K562 (cell line): ENCODE measurements at regions not wholly inside any gene's neighbourhood (a gene's known extent, or its start where the extent isn't known, plus 50 kb on each side); places are given as distances from the start of the nearest gene placed in this dataset.

Source experiments
- ARHGAP35 ChIP-seq: fragments of 450-650 bp; IDR thresholded peaks from 2 replicates; pipeline ENCODE4 v1.6.1; 2018; ENCODE audit not compliant: partially characterized antibody
- FIP1L1 ChIP-seq: fragments of 200-400 bp; formaldehyde crosslinking; IDR thresholded peaks from 2 replicates; pipeline ENCODE4 v1.6.1; 2018; ENCODE audit warnings: mild to moderate bottlenecking, low read depth, low read length; ENCODE audit not compliant: poor library complexity, severe bottlenecking
- FUS ChIP-seq: fragments of 200-400 bp; formaldehyde crosslinking; optimal IDR thresholded peaks from 2 replicates; pipeline ENCODE3; 2017; ENCODE audit warnings: low read depth, low read length
- ZNF77 ChIP-seq: fragments of 250-450 bp; sonication (Bioruptor Pico); IDR thresholded peaks from 2 replicates; pipeline ENCODE4 v1.5.0; 2020
- TF ChIP-seq, protein P1 (sequence below), 2 experiments: fragments of 200-800 bp in 1 of 2; sonication (Bioruptor generic) in 1 of 2; sonication (generic) in 1 of 2; formaldehyde crosslinking in 1 of 2; IDR thresholded peaks in 1 of 2; conservative IDR thresholded peaks in 1 of 2; 2 replicates each; pipeline versions ENCODE4 v1.5.0 to v1.6.1; 2016 to 2020; ENCODE audit warnings: missing compliant biosample characterization in 1 of 2, missing genetic modification characterization in 1 of 2, missing genetic modification reagents in 1 of 2
- TF ChIP-seq, protein P2 (sequence below), 3 experiments: IDR thresholded peaks in 2 of 3; conservative IDR thresholded peaks in 1 of 3; 2 replicates each; pipeline ENCODE4 v1.5.1; 2011 to 2012; ENCODE audit warnings: low read length in 3 of 3, mild to moderate bottlenecking in 3 of 3, control low read depth in 2 of 3, improper control_type of control experiment in 1 of 3, inconsistent platforms in 1 of 3, low read depth in 1 of 3, mixed read lengths in 1 of 3, moderate library complexity in 1 of 3; ENCODE audit not compliant: insufficient read depth in 2 of 3
- TF ChIP-seq, protein P3 (sequence below): fragments of 250-450 bp; sonication (Bioruptor Pico); IDR thresholded peaks from 2 replicates; pipeline ENCODE4 v1.5.0; 2020; ENCODE audit warnings: mild to moderate bottlenecking

DNA sequence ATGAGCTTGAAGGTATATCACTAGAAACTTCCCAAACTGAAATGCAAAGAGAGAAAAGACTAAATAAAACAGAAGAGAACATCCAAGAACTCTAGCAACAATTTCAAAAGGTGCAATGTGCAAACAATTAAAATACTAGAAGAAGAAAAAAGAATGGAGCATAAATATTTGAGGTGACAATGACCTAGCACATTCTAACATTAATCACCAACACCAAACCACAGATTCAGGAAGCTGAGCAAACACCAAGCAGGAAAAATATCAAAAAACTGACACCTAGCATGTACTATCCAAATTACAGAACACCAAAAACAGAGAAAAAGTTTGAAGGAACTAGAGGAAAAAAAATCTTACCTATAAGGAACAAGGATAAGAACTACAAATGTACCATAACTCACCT lies 460.8 kb downstream of the IRS1 start:
- TF ChIP-seq ZNF77 (no peak), ARHGAP35 (no peak), FIP1L1 (no peak), FUS (no peak)
- TF ChIP-seq, protein P1, sequence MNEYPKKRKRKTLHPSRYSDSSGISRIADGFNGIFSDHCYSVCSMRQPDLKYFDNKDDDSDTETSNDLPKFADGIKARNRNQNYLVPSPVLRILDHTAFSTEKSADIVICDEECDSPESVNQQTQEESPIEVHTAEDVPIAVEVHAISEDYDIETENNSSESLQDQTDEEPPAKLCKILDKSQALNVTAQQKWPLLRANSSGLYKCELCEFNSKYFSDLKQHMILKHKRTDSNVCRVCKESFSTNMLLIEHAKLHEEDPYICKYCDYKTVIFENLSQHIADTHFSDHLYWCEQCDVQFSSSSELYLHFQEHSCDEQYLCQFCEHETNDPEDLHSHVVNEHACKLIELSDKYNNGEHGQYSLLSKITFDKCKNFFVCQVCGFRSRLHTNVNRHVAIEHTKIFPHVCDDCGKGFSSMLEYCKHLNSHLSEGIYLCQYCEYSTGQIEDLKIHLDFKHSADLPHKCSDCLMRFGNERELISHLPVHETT (CRISPR knock-in tag; conservative IDR thresholded peaks at IDR 0.05 in 1 of 2, IDR thresholded peaks at IDR 0.05 in 1 of 2) = no peak
- TF ChIP-seq, protein P2, sequence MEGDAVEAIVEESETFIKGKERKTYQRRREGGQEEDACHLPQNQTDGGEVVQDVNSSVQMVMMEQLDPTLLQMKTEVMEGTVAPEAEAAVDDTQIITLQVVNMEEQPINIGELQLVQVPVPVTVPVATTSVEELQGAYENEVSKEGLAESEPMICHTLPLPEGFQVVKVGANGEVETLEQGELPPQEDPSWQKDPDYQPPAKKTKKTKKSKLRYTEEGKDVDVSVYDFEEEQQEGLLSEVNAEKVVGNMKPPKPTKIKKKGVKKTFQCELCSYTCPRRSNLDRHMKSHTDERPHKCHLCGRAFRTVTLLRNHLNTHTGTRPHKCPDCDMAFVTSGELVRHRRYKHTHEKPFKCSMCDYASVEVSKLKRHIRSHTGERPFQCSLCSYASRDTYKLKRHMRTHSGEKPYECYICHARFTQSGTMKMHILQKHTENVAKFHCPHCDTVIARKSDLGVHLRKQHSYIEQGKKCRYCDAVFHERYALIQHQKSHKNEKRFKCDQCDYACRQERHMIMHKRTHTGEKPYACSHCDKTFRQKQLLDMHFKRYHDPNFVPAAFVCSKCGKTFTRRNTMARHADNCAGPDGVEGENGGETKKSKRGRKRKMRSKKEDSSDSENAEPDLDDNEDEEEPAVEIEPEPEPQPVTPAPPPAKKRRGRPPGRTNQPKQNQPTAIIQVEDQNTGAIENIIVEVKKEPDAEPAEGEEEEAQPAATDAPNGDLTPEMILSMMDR (IDR thresholded peaks at IDR 0.05 in 2 of 3, conservative IDR thresholded peaks at IDR 0.05 in 1 of 3; ENCODE audit: insufficient read depth in 2 of 3, low read depth in 1 of 3, low read length in 3 of 3) = no peak
- TF ChIP-seq, protein P3, sequence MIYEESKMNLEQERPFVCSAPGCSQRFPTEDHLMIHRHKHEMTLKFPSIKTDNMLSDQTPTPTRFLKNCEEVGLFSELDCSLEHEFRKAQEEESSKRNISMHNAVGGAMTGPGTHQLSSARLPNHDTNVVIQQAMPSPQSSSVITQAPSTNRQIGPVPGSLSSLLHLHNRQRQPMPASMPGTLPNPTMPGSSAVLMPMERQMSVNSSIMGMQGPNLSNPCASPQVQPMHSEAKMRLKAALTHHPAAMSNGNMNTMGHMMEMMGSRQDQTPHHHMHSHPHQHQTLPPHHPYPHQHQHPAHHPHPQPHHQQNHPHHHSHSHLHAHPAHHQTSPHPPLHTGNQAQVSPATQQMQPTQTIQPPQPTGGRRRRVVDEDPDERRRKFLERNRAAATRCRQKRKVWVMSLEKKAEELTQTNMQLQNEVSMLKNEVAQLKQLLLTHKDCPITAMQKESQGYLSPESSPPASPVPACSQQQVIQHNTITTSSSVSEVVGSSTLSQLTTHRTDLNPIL (CRISPR knock-in tag) = no peak
